ENCODE measurements at regions not wholly inside any gene's neighbourhood (a gene's known extent, or its start where the extent isn't known, plus 50 kb on each side); places are given as distances from the start of the nearest gene placed in this dataset.

DNA sequence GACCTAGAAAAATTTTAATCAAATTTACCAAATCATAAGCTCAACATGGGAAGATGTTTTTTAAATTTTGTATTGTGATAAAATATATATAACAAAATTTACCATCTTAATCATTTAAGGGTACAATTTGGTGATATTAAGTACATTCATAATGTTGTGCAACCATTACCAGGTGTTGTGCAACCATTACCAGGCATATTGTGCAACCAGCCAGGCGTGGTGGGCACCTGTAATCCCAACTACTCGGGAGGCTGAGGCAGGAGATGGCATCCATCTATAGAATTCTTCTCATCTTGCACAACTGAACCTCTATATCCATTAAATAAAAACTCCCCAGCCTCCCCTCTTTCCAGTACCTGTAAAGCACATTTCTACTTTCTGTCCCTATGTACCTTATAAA lies 124.5 kb upstream of the SLC13A1 start:
- TF ChIP-seq, protein P1, sequence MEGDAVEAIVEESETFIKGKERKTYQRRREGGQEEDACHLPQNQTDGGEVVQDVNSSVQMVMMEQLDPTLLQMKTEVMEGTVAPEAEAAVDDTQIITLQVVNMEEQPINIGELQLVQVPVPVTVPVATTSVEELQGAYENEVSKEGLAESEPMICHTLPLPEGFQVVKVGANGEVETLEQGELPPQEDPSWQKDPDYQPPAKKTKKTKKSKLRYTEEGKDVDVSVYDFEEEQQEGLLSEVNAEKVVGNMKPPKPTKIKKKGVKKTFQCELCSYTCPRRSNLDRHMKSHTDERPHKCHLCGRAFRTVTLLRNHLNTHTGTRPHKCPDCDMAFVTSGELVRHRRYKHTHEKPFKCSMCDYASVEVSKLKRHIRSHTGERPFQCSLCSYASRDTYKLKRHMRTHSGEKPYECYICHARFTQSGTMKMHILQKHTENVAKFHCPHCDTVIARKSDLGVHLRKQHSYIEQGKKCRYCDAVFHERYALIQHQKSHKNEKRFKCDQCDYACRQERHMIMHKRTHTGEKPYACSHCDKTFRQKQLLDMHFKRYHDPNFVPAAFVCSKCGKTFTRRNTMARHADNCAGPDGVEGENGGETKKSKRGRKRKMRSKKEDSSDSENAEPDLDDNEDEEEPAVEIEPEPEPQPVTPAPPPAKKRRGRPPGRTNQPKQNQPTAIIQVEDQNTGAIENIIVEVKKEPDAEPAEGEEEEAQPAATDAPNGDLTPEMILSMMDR (IDR thresholded peaks at IDR 0.05): no peak
- TF ChIP-seq POLR2A (IDR thresholded peaks at IDR 0.05): no peak

Data from upper lobe of left lung (tissue), 4 donors.